ENCODE measurements at regions not wholly inside any gene's neighbourhood (a gene's known extent, or its start where the extent isn't known, plus 50 kb on each side); places are given as distances from the start of the nearest gene placed in this dataset.
A peak's percentile ranks its signal among the peaks of the same experiment; 100 is the strongest.

GRCh38 chr2:8531481-8531880 lies 150.4 kb upstream of the ID2 start:
- no peak for TF ChIP-seq CTCF (tag by site-specific recombination; IDR thresholded peaks at IDR 0.05)
- TF ChIP-seq SETDB1 (IDR thresholded peaks at IDR 0.05; ENCODE audit: insufficient read length, low read length), result peak; percentile 57
- no peak for TF ChIP-seq ZBTB26 (tag by site-specific recombination; optimal IDR thresholded peaks at IDR 0.05)
- no peak for TF ChIP-seq ZNF10 (tag by site-specific recombination; IDR thresholded peaks at IDR 0.05)
